HCT116 (cell line): ENCODE measurements at regions not wholly inside any gene's neighbourhood (a gene's known extent, or its start where the extent isn't known, plus 50 kb on each side); places are given as distances from the start of the nearest gene placed in this dataset.

Experiments
- ATAC-seq: fragments of 200-7000 bp; cut with Tn5 transposase; 2 replicates; pipeline ENCODE4 v1.9.1; 2020; ENCODE audit warnings: mild to moderate bottlenecking, moderate library complexity
- BruUV-seq: library from RNA; stranded (reverse); fragments of 400-500 nt; replicated peaks from 2 replicates; lab custom pipeline; 2021; lab: Mats Ljungman, UMichigan
- CTCF ChIA-PET: fragments of 300-600 bp; sonication (Branson Sonifier 250); formaldehyde crosslinking; loops from one replicate; lab custom pipeline; 2021; ENCODE audit warnings: antibody characterized with exemption; lab: Charles Lee
- POLR2A ChIA-PET: fragments of 300-600, 350-600 bp; sonication (Branson Sonifier 250); formaldehyde crosslinking; loops from one replicate; lab custom pipeline; 2021; ENCODE audit warnings: antibody characterized with exemption; lab: Charles Lee
- RAD21 ChIA-PET, 2 experiments: fragments of 300-600 bp; sonication (Branson Sonifier 250); formaldehyde crosslinking; loops; one replicate each; lab custom pipeline; 2023; ENCODE audit warnings: low total read pairs in 2 of 2; ENCODE audit not compliant: uncharacterized antibody in 2 of 2, unreplicated experiment in 2 of 2, low non-redundant PET in 1 of 2; lab: Charles Lee
- DNase-seq: peaks from one replicate; pipeline ENCODE4 v3.0.0-alpha.2; 2010; ENCODE audit warnings: low read depth, low spot score
- H2AFZ ChIP-seq: fragments of 200-600 bp; shearing (Covaris generic), sonication (generic); 2 replicates; pipeline ENCODE4 v1.6.1; 2017; ENCODE audit warnings: low read depth, mixed run types, mixed read lengths, antibody characterized with exemption, low read length; ENCODE audit not compliant: poor library complexity, severe bottlenecking
- H3K27ac ChIP-seq: 2 replicates; pipeline ENCODE4 v1.5.1; 2012; ENCODE audit warnings: low read depth, low read length
- H3K27me3 ChIP-seq: fragments of 200-600 bp; sonication (generic); 2 replicates; pipeline ENCODE4 v1.6.1; 2016; ENCODE audit warnings: mixed run types, low read length, mixed read lengths; ENCODE audit not compliant: insufficient read depth
- H3K36me3 ChIP-seq, 2 experiments: fragments of 200-500 bp in 1 of 2; fragments of 200-600 bp in 1 of 2; sonication (Bioruptor generic) in 1 of 2; sonication (generic) in 1 of 2; 2 replicates each; pipeline versions ENCODE4 v1.5.1 to v1.6.1; 2014 to 2016; ENCODE audit warnings: low read length in 2 of 2, inconsistent platforms in 1 of 2, mixed read lengths in 1 of 2, mixed run types in 1 of 2; ENCODE audit not compliant: insufficient read depth in 2 of 2, control insufficient read depth in 1 of 2
- H3K4me1 ChIP-seq, 2 experiments: fragments of 200-600 bp in 1 of 2; sonication (generic) in 1 of 2; 2 replicates each; pipeline versions ENCODE4 v1.5.1 to v1.6.1; 2012 to 2017; ENCODE audit warnings: low read length in 2 of 2, inconsistent platforms in 1 of 2, mild to moderate bottlenecking in 1 of 2, mixed read lengths in 1 of 2, mixed run types in 1 of 2, moderate library complexity in 1 of 2; ENCODE audit not compliant: insufficient read depth in 2 of 2, control insufficient read depth in 1 of 2
- H3K4me2 ChIP-seq: fragments of 200-600 bp; sonication (generic); 2 replicates; pipeline ENCODE4 v1.6.1; 2017; ENCODE audit warnings: mixed run types, low read length, mixed read lengths
- H3K4me3 ChIP-seq, 2 experiments: fragments of 200-600 bp in 1 of 2; sonication (generic) in 1 of 2; replicated peaks in 1 of 2; 2 replicates each; pipeline ENCODE4 v1.5.1; 2011 to 2016; ENCODE audit warnings: low read length in 2 of 2, control low read depth in 1 of 2, low read depth in 1 of 2, mild to moderate bottlenecking in 1 of 2, mixed read lengths in 1 of 2, mixed run types in 1 of 2
- H3K79me2 ChIP-seq: fragments of 200-600 bp; sonication (generic); 2 replicates; pipeline ENCODE4 v1.6.1; 2017; ENCODE audit warnings: mild to moderate bottlenecking, mixed run types, low read length, moderate library complexity, mixed read lengths; ENCODE audit not compliant: insufficient read depth
- H3K9ac ChIP-seq: fragments of 200-600 bp; sonication (generic); 2 replicates; pipeline ENCODE4 v1.6.1; 2016; ENCODE audit warnings: low read length, mixed read lengths
- H3K9me2 ChIP-seq: fragments of 200-600 bp; sonication (generic), shearing (Covaris generic); 2 replicates; pipeline ENCODE4 v1.6.1; 2017; ENCODE audit warnings: mixed run types, mild to moderate bottlenecking, moderate library complexity; ENCODE audit not compliant: insufficient read depth
- H3K9me3 ChIP-seq, 2 experiments: fragments of 200-500 bp in 1 of 2; fragments of 200-600 bp in 1 of 2; sonication (Bioruptor generic) in 1 of 2; sonication (generic) in 1 of 2; 2 replicates each; pipeline ENCODE4 v1.6.1; 2014 to 2017; ENCODE audit warnings: low read length in 2 of 2, mixed read lengths in 2 of 2, inconsistent platforms in 1 of 2, low read depth in 1 of 2, mild to moderate bottlenecking in 1 of 2, mixed run types in 1 of 2, moderate library complexity in 1 of 2; ENCODE audit not compliant: control insufficient read depth in 1 of 2, insufficient read depth in 1 of 2
- H4K20me1 ChIP-seq: fragments of 200-600 bp; sonication (generic), shearing (Covaris generic); 2 replicates; pipeline ENCODE4 v1.6.1; 2017; ENCODE audit warnings: mixed run types, mild to moderate bottlenecking, moderate library complexity; ENCODE audit not compliant: insufficient read depth
- CBX3 ChIP-seq: IDR thresholded peaks from 2 replicates; pipeline ENCODE4 v1.6.1; 2012; ENCODE audit warnings: low read depth
- CTCF ChIP-seq, 3 experiments: fragments of 200-600 bp in 1 of 3; sonication (generic) in 1 of 3; IDR thresholded peaks in 2 of 3; conservative IDR thresholded peaks in 1 of 3; 2 replicates each; pipeline ENCODE4 v1.5.1; 2012 to 2017; ENCODE audit warnings: low read depth in 2 of 3, low read length in 2 of 3, antibody characterized with exemption in 1 of 3, borderline replicate concordance in 1 of 3, control low read depth in 1 of 3, mild to moderate bottlenecking in 1 of 3, mixed read lengths in 1 of 3, mixed run types in 1 of 3, moderate library complexity in 1 of 3; ENCODE audit not compliant: insufficient read depth in 1 of 3
- RAD21 ChIP-seq: IDR thresholded peaks from 2 replicates; pipeline ENCODE4 v1.6.1; 2012; ENCODE audit warnings: low read depth, mild to moderate bottlenecking
- SRF ChIP-seq: IDR thresholded peaks from 2 replicates; pipeline ENCODE4 v1.6.1; 2012; ENCODE audit warnings: low read depth
- intact Hi-C: fragments of 100-400 bp; cut with micrococcal nuclease; formaldehyde crosslinking; loops from 2 replicates; pipeline ENCODE4 v1.10.0; 2022

GRCh38 chr10:80924063-80924952 lies 386.6 kb downstream of the SH2D4B start:
- H3K79me2 ChIP-seq, result no peaks in the 10 kb centered on the region
- H3K27ac ChIP-seq, result no peak overlapping the region
- no peaks in the 10 kb centered on the region for H4K20me1 ChIP-seq
- no peaks in the 10 kb centered on the region for H3K9me3 ChIP-seq
- peak; percentile 78 for ATAC-seq
- TF ChIP-seq RAD21, result peak; percentile 49
- peak; percentile 49 to 78 (median 60); a peak in 5 of 6 replicates for TF ChIP-seq CTCF (IDR thresholded peaks at IDR 0.05 in 2 of 3, conservative IDR thresholded peaks at IDR 0.05 in 1 of 3; ENCODE audit: borderline replicate concordance in 1 of 3, insufficient read depth in 1 of 3, low read depth in 2 of 3, low read length in 2 of 3)
- 0 out of 2 replicates have a peak, but pooled peaks have one; percentile 15 for TF ChIP-seq SRF
- TF ChIP-seq CBX3, result no peak
- no peaks in the 10 kb centered on the region for H3K27me3 ChIP-seq
- H3K9me2 ChIP-seq, result no peaks in the 10 kb centered on the region
- H3K4me2 ChIP-seq, result no peak overlapping the region
- H3K9ac ChIP-seq, result no peak overlapping the region
- H2AFZ ChIP-seq, result no peak overlapping the region
- ChIA-PET CTCF (interaction anchor here (0.8 to 2.5 kb wide), 14 partner anchors 8 to 546 kb away, joined by 3 to 37 read pairs (median 4); no protein-coding TSS in a partner anchor), POLR2A (interaction anchor here (1.0 kb wide), 1 partner anchor 260 kb away, joined by 4 read pairs; no protein-coding TSS in a partner anchor), RAD21 (interaction anchor here (0.6 to 1.0 kb wide), 2 partner anchors 260 to 261 kb away, joined by 3 to 5 read pairs; no protein-coding TSS in a partner anchor)
- DNase-seq, result peak; percentile 21
- H3K4me3 ChIP-seq, result no peak overlapping the region
- intact Hi-C loops, result loop anchor here (1.0 to 2.0 kb wide), 4 partner anchors 225 to 542 kb away; no protein-coding TSS in a partner anchor
- H3K4me1 ChIP-seq, result no peaks in the 10 kb centered on the region
- no TSS peak for BruUV-seq
- no peaks in the 10 kb centered on the region for H3K36me3 ChIP-seq
